GM18907 (cell line): ENCODE measurements at regions not wholly inside any gene's neighbourhood (a gene's known extent, or its start where the extent isn't known, plus 50 kb on each side); places are given as distances from the start of the nearest gene placed in this dataset.

Experiments
- ATAC-seq: cut with Tn5 transposase; IDR thresholded peaks from one replicate; pipeline ENCODE4 v1.9.1; 2021; ENCODE audit warnings: mild to moderate bottlenecking, moderate library complexity; ENCODE audit not compliant: unreplicated experiment

DNA sequence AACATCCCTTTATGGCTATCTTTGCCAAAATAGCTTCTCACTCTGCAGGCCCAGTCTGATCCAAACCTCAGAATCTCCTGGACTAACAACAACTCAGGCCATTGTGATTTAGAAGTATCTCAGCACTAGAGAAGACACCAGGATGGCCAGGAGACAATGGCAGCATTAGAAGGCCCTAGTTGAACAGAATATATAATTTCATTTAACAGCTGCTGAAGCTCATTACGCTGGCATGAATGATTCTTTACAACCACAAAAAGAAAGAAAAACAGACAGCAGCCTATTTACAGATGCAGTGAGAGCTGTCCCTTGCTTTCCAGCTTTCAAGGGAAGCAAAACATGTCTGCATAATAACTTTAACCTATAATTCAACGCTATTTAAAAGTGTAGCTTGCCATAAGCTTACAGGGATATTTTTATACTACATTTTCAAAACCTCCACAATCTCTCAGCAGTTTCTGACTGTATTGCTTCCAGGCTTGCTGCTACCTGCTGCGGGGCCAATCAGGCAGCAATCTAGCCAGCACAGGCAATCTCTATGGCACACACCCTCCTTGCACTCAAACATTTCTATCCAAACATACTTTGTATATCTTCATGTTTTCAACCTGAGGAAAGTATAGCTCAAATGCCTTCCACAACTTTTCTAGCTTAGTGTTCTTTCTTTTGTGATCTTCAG is 107.3 kb downstream of the OGFRL1 start:
- ATAC-seq: peak; percentile 11

DNA sequence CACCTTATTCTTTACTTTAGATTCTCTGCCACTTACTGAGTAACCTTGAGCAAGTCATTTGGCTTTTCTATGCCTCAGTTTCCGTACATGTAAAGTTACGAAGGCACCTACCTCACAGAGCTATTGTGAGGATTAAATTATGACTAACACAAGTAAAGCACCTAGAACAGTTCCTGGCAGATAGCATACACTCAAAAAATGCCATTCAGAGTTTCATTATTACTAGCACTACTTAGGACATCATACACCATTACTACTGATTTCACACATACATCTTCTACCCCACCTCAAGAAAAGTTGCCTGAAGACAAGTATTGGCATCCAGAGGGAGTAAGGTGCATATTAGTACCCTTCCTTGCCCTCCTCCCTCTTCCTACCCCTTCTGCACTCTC is 107.8 kb downstream of the OGFRL1 start:
- ATAC-seq: peak; percentile 98

DNA sequence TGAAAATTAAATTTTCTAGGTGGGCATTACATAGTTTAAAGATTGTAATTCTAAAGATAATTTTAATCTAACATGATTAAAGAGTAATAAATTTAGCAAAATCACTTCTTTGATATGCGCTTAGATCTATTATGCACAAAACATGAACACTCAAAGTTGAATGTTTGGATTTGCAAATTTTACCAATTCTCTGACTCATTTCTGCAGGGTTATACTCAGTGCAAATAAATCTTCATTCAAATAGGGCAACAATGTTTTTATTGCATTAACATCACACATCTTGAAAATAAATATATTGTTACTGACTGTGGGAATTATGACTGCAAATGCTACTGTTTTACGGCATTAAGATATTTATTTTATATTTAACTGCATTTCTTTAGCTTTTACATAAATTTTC is 110.7 kb downstream of the OGFRL1 start:
- no peak for ATAC-seq

GRCh38 chr6:71400852-71401251 is 112.2 kb downstream of the OGFRL1 start:
- ATAC-seq: no peak

DNA sequence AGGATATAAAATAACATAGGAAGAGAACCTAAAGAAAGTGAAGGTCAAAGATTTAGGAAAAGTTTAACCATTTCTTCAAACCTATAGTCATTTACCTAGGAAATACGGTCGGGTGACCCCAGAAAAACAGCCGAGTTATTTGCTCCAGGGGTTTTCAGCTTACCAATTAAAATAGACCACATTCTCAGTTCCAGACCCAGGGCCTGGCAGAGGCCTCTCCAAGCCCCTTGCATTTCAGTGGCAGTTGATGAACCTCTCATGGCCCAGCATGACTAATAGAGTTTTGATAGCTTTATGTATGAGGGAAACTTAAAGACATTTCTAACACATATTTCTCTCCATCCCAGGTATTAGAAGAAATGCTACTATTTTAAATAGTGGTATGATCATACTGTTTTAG is 113.5 kb downstream of the OGFRL1 start:
- ATAC-seq: peak; percentile 85

DNA sequence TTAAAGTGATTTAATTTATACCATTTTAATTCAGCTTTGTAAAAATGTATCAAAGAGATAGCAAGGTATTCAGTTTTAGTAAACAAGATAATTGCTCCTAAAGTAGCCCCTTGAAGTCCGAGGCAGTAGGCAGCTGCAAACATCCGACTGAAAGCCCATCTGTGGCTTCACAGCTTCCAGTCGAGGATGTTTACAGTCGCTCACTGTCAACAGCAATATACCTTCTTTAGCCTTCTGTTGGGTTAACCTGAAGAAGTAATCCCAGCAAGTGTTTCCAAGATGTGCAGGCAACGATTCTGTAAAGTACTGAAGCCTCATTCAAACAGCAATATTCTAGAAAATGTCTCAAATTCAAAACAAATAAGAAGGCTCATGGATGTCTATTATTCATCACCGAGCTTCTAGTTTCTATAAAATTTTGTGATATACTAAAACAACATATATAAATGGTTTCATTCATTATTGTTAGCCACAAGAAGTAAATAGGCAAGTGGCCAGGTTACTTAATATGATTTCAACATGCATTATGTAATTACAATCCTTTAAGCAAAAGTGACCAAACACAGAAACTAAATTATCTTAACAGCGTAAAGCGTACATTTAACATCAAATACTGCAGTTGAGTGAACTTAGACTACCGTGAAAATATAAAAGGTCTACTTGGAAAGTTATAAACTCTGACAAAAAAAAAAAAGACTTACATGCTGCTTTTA is 115.0 kb downstream of the OGFRL1 start:
- ATAC-seq: no peak

DNA sequence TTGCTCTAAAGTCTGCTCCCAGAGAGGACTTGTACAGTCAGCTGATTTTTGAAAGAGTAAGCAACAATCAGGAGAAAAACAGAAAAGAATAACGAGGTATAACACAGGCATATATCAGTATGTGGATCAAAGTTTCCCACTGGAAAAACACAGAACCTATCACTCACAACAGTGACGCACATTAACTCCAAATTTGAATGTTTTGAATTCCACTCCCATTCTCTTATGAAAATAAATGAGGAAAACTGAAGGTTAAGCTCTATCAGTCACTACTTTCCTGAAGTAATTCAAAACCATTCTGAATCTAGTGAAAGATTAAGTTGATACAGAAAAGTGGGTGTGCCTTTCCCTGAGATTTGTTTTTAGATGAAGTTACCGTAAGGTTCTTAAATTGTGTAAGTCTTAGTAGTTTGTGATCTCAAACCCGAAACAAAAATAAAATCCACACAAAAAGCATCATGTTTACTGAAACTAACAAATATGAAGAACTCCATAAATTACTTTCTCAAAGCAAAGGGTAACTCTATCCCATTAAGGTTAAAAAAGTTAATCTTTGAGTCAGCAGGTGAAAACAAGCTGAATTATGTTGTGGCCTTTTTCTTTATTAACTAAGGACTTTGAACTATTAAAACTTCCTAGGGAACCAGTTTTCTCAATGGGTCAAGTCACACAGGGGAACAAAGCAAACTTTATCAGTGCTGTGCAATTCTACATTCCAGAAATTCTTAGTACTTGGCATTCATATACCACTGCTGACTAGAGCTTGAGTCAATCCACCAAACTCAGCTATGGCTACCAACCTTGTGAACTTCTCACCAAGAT is 115.7 kb downstream of the OGFRL1 start:
- ATAC-seq: no peak

GRCh38 chr6:71404967-71405278 is 116.3 kb downstream of the OGFRL1 start:
- no peak for ATAC-seq

DNA sequence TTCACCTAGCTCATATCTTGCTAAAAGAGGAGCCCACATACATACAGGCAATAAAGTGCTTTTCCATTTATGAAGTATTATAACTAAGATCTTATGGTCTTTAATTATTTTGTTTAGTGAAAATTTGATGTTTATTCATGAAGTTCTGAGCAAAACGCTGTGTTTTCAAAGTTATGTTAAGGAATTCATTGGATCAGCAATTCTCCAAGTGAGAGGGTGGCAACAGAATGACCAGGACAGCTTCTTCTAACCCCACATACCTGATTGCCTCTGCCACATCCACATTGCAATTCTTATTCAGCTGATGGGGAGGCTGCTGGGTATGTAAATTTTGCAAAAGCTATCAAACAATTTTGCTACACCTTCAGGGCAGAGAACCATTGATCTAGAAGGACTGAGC is 116.8 kb downstream of the OGFRL1 start:
- no peak for ATAC-seq

GRCh38 chr6:71406865-71407860 is 118.6 kb downstream of the OGFRL1 start:
- ATAC-seq: no peak

DNA sequence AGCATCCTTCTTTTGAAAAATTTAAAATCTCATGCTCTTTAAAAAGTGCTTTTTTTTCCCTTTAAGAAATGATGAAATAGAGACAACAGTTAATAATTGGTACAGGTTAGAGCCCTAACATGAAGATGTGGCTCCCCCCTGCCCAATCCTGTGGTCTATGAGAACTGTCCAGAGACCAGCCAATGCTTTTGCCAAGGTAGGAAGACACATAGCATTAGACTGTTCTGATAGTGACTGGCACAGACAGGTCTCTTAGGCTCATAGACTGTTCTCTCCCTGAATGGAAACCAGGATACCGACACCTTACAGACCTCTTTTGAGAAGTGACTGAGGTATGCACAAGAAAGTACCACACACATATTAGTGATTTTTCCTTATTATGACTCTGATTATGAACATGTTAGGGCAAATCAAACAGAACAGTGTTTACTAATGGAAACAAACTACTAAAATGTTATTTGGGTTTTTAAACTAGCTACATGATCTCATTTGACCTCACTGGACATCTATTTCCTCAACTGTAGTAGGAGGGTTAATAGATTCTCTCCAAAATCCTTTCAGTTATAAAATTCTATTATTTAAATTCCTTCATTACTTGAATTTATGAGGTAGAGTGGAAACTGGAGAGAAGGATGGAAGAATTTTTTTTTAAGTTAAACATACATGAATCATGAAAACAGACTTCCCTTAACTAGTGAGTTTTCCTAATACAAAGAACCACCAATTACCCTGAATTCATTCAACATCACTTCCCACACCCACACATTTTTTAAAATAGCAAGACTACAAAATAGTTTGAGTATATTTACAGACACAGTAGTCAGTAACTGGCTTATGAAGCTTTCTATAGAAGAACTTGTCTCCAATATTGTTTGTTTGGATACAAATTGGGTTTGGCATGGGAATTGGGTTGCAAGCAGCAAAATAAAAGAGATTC is 120.4 kb downstream of the OGFRL1 start:
- no peak for ATAC-seq

DNA sequence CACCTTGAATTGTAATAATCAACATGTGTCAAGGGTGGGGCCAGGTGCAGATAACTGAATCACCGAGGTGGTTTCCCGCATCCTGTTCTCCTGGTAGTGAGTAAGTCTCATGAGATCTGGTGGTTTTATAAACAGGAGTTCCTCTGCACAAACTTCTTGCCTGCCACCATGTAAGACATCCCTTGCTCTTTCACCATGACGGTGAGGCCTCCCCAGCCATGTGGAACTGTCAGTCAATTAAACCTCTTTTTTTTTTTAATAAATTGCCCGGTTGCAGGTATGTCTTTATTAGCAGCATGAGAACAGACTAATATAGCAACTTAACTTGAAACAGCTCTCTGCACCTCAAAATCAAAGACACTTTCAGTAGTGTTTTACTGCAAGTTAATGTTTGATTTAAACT is 121.6 kb downstream of the OGFRL1 start:
- peak; percentile 73 for ATAC-seq

DNA sequence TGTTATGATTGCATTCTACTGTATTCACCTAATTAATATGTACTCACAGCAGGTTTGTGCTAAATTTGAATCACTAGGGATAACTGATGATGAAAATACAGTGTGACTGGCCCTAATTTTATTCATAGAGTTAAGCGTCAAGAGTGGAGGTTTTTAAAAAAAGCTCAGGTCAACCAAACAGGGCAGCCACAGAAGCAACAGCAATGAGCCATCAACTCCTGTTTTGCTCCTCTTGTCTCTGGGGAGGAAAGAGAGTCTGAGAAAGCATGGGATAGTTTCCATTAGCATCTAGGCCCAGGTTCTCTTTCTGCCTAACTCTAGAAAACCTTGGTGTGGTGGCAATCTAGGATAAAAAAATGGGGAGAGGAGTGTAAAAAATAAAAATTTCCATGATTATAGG is 122.1 kb downstream of the OGFRL1 start:
- peak; percentile 38 for ATAC-seq

- no peak for ATAC-seq
Observed at GRCh38 chr6:71411882-71412281, 123.3 kb downstream of the OGFRL1 start.

DNA sequence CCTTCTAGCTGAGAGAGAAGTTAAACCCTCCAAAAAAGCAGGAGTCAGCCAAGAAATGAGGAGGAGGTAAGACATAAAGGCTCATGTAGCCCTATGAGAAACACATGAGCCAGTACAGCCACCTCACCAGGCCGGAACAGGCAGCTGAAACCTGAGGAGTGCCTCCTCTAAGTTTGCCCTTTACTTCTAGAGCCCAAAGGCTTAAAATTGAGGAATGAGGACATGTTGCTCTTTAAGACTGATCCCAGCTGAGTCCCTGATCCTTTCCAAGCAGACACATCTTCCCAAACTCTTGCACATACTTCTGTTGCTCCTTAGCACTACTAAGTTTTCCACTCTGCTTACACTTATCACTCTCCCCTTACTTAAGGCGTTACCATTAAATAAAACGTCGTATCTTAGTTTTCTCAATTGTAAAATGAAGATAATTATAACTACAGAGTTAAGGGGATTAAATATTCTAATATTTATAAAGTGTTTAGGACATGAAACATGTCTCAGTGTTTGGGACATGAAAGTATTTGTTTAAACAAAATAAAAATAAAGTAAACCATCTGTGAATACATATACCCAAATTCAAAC is 124.0 kb downstream of the OGFRL1 start:
- no peak for ATAC-seq

GRCh38 chr6:71414486-71414885 is 125.9 kb downstream of the OGFRL1 start:
- no peak for ATAC-seq

DNA sequence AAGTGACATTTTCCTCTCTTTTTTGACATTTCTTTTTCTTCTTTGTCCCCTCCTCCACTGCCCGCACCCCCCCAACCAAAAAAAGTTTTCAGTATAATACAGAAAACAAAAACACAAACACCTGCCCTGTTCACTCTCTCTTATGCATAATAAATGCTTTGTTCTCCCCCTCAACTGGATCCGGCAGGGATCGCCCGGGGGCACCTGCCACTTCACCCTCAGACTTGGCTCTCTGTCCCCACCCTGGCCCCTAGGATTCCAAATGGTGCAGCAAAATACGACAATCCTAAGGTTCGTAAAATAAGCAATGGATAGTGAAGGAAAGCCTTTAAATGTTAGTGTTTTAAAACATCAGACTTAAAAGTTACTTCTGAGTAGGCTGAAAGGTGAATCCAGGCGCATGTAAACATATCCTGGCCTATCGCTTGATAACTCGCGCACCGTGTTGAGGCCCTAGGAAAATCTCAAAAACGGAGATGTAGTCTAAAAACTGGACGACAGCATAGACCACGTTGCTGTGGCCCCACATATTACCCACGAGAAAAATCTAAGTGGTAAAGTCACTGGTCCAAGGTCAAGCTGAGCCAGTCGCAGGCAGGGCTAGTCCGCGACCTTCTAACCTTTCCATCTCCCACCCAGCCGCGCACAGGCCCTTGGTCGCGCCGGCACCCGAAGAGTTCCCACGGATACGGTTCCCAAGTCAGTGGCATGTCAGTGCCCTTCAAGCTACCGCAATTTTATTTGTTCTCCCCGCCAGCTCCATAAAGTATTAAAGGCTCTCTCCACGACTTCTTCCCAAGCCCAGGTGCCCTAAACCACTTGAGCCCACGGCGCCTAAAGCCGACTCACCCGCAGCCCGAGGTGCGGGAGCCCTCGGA is 130.8 kb downstream of the OGFRL1 start:
- no peak for ATAC-seq

- peak; percentile 45 for ATAC-seq
Observed at GRCh38 chr6:71420095-71420692, 131.6 kb downstream of the OGFRL1 start.
